ENCODE measurements at regions not wholly inside any gene's neighbourhood (a gene's known extent, or its start where the extent isn't known, plus 50 kb on each side); places are given as distances from the start of the nearest gene placed in this dataset.
"Not testable (repeated sequence)": the region's sequence is repeated elsewhere in the genome, so short reads cannot be mapped to it uniquely, and the experiment has no call there.

DNA sequence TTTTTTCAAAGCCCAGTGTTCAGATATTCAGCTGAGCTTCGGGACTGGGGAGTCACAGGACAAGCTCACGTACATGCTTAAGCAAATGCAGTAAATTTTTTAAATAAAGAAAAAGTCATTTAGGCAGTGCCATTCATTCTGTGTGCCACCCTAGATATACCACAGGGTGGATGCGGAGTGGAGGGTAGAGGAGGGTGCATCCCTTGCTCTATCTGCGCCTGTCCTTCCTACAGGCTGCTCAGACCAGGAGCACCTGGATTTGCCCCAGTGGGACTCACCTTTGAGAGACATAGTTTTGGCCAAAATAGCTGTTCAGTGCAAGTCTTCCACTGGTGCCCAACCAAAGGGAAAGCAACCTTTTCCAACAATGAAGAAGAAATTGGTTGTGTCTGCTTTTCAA, 202.4 kb downstream of the ANKRD36 start:
- DNase-seq; H3K27me3 ChIP-seq (ENCODE audit: insufficient read depth, low read length); H3K79me2 ChIP-seq (ENCODE audit: control insufficient read depth, insufficient read depth, low read length, poor library complexity); H3K27ac ChIP-seq (ENCODE audit: low read depth, low read length); H2AFZ ChIP-seq (ENCODE audit: insufficient read depth, low read length, poor library complexity); H3K14ac ChIP-seq (ENCODE audit: low read length); H4K12ac ChIP-seq (ENCODE audit: low read depth, low read length); H3K79me1 ChIP-seq (ENCODE audit: low read length); H2BK120ac ChIP-seq (ENCODE audit: insufficient read depth, low read length, poor library complexity); H3K9me3 ChIP-seq (ENCODE audit: insufficient read depth, low read depth, low read length); H3K4me1 ChIP-seq (ENCODE audit: control insufficient read depth in 1 of 2, insufficient read depth in 2 of 2, low read length in 2 of 2); H3K4ac ChIP-seq (ENCODE audit: low read depth, low read length); H3K36me3 ChIP-seq (ENCODE audit: control insufficient read depth in 1 of 2, insufficient read depth in 2 of 2, low read length in 2 of 2); H3K23ac ChIP-seq (ENCODE audit: low read length); H3K9ac ChIP-seq (ENCODE audit: low read length); H2BK12ac ChIP-seq (ENCODE audit: low read length); H2AK5ac ChIP-seq (ENCODE audit: low read length); H4K91ac ChIP-seq (ENCODE audit: low read depth, low read length); H3K18ac ChIP-seq (ENCODE audit: low read length); H3K4me2 ChIP-seq (ENCODE audit: low read length); H3K4me3 ChIP-seq (ENCODE audit: low read depth, low read length); H2BK5ac ChIP-seq (ENCODE audit: low read depth, low read length, poor library complexity); H4K8ac ChIP-seq (ENCODE audit: low read depth, low read length): not testable (repeated sequence)
- WGBS (ENCODE audit: extremely low coverage, insufficient coverage, insufficient read length), result no CpG with 5 or more reads among the region's 4 CpGs

DNA sequence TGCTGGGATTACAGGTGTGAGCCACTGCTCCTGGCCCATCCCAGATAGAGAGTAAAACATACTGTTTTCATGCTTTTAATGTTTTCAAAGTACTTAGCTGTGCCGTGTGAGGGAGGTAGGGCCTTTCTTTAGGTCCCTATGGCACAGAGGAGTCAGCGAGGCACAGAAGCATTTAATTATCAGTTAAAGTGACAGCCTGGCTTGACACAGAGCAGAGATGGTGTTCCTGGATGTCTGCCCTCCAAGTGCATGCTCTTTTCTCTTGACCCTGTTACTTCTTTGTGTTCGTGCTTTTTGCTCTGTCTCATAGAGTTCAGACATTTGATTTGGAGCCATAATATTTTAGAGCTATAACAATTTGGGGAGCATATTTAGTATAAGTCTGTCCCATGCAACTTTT, 199.5 kb downstream of the ANKRD36 start:
- not testable (repeated sequence) for H2AFZ ChIP-seq (ENCODE audit: insufficient read depth, low read length, poor library complexity); H3K79me2 ChIP-seq (ENCODE audit: control insufficient read depth, insufficient read depth, low read length, poor library complexity); H2BK12ac ChIP-seq (ENCODE audit: low read length); H3K9ac ChIP-seq (ENCODE audit: low read length); H2BK5ac ChIP-seq (ENCODE audit: low read depth, low read length, poor library complexity); H2AK5ac ChIP-seq (ENCODE audit: low read length); H3K4me3 ChIP-seq (ENCODE audit: low read depth, low read length); H3K14ac ChIP-seq (ENCODE audit: low read length); H3K27ac ChIP-seq (ENCODE audit: low read depth, low read length); H3K4me2 ChIP-seq (ENCODE audit: low read length); H3K4ac ChIP-seq (ENCODE audit: low read depth, low read length); H4K12ac ChIP-seq (ENCODE audit: low read depth, low read length); H3K79me1 ChIP-seq (ENCODE audit: low read length); H4K8ac ChIP-seq (ENCODE audit: low read depth, low read length); H3K4me1 ChIP-seq (ENCODE audit: control insufficient read depth in 1 of 2, insufficient read depth in 2 of 2, low read length in 2 of 2); H3K27me3 ChIP-seq (ENCODE audit: insufficient read depth, low read length); H3K18ac ChIP-seq (ENCODE audit: low read length); H3K9me3 ChIP-seq (ENCODE audit: insufficient read depth, low read depth, low read length); DNase-seq; H3K36me3 ChIP-seq (ENCODE audit: control insufficient read depth in 1 of 2, insufficient read depth in 2 of 2, low read length in 2 of 2); H3K23ac ChIP-seq (ENCODE audit: low read length); H4K91ac ChIP-seq (ENCODE audit: low read depth, low read length); H2BK120ac ChIP-seq (ENCODE audit: insufficient read depth, low read length, poor library complexity)
- no CpG with 5 or more reads among the region's 3 CpGs for WGBS (ENCODE audit: extremely low coverage, insufficient coverage, insufficient read length)

DNA sequence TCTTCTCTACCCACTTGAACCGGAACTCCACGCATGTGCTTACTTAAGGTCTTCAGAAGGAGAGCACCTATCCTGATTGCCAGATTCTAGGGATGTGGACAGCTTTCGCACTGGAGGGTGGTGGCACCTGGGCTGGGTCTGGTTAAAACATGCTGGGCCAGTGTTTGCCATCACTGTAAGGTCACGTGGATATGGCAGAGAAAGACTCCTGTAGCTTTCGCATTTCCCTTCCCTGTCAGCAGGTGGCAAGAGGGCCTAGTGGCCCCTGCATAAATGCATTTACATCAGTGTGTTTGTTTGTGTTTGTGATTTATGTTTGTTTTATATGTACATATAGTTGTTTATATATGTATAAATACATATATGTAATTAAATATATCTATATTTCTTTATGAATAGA, 192.5 kb downstream of the ANKRD36 start:
- H2BK5ac ChIP-seq (ENCODE audit: low read depth, low read length, poor library complexity); H4K8ac ChIP-seq (ENCODE audit: low read depth, low read length); H3K79me2 ChIP-seq (ENCODE audit: control insufficient read depth, insufficient read depth, low read length, poor library complexity); H3K9me3 ChIP-seq (ENCODE audit: insufficient read depth, low read depth, low read length); H2BK120ac ChIP-seq (ENCODE audit: insufficient read depth, low read length, poor library complexity); H3K4me2 ChIP-seq (ENCODE audit: low read length); H3K23ac ChIP-seq (ENCODE audit: low read length); H3K4me3 ChIP-seq (ENCODE audit: low read depth, low read length); H3K36me3 ChIP-seq (ENCODE audit: control insufficient read depth in 1 of 2, insufficient read depth in 2 of 2, low read length in 2 of 2); H3K79me1 ChIP-seq (ENCODE audit: low read length); H3K14ac ChIP-seq (ENCODE audit: low read length); H3K4me1 ChIP-seq (ENCODE audit: control insufficient read depth in 1 of 2, insufficient read depth in 2 of 2, low read length in 2 of 2); H2AK5ac ChIP-seq (ENCODE audit: low read length); H3K9ac ChIP-seq (ENCODE audit: low read length); H4K12ac ChIP-seq (ENCODE audit: low read depth, low read length); DNase-seq; H3K4ac ChIP-seq (ENCODE audit: low read depth, low read length); H3K27me3 ChIP-seq (ENCODE audit: insufficient read depth, low read length); H2BK12ac ChIP-seq (ENCODE audit: low read length); H2AFZ ChIP-seq (ENCODE audit: insufficient read depth, low read length, poor library complexity); H3K27ac ChIP-seq (ENCODE audit: low read depth, low read length); H4K91ac ChIP-seq (ENCODE audit: low read depth, low read length); H3K18ac ChIP-seq (ENCODE audit: low read length): not testable (repeated sequence)
- WGBS (ENCODE audit: extremely low coverage, insufficient coverage, insufficient read length), result no CpG with 5 or more reads among the region's 5 CpGs

DNA sequence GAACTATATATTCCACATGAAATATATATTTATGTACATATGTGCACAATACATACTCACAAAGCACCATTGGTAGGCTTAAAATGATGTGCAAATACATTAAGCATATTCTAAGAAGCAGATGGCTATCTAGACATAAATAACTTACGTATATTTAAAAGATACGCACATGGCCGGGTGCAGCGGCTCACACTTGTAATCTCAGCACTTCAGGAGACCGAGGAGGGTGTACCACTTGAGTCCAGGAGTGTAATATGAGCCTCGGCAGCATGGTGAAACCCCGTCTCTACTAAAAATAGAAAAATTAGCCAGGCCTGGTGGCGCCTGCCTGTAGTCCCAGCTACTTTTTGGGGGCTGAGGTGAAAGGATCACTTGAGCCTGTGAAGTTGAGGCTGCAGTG, 189.9 kb downstream of the ANKRD36 start:
- H3K4me3 ChIP-seq (ENCODE audit: low read depth, low read length); H3K4ac ChIP-seq (ENCODE audit: low read depth, low read length); H3K4me2 ChIP-seq (ENCODE audit: low read length); DNase-seq; H3K79me2 ChIP-seq (ENCODE audit: control insufficient read depth, insufficient read depth, low read length, poor library complexity); H4K12ac ChIP-seq (ENCODE audit: low read depth, low read length); H3K9ac ChIP-seq (ENCODE audit: low read length); H3K18ac ChIP-seq (ENCODE audit: low read length); H3K36me3 ChIP-seq (ENCODE audit: control insufficient read depth in 1 of 2, insufficient read depth in 2 of 2, low read length in 2 of 2); H3K14ac ChIP-seq (ENCODE audit: low read length); H3K27ac ChIP-seq (ENCODE audit: low read depth, low read length); H3K27me3 ChIP-seq (ENCODE audit: insufficient read depth, low read length); H3K79me1 ChIP-seq (ENCODE audit: low read length); H3K23ac ChIP-seq (ENCODE audit: low read length); H2AFZ ChIP-seq (ENCODE audit: insufficient read depth, low read length, poor library complexity); H2BK120ac ChIP-seq (ENCODE audit: insufficient read depth, low read length, poor library complexity); H2AK5ac ChIP-seq (ENCODE audit: low read length); H2BK12ac ChIP-seq (ENCODE audit: low read length); H3K9me3 ChIP-seq (ENCODE audit: insufficient read depth, low read depth, low read length); H4K91ac ChIP-seq (ENCODE audit: low read depth, low read length); H2BK5ac ChIP-seq (ENCODE audit: low read depth, low read length, poor library complexity); H4K8ac ChIP-seq (ENCODE audit: low read depth, low read length); H3K4me1 ChIP-seq (ENCODE audit: control insufficient read depth in 1 of 2, insufficient read depth in 2 of 2, low read length in 2 of 2): not testable (repeated sequence)
- no CpG with 5 or more reads among the region's 8 CpGs for WGBS (ENCODE audit: extremely low coverage, insufficient coverage, insufficient read length)
